Stimulated activated CD8-positive, alpha-beta memory T cell treated with anti-CD3 and anti-CD28 coated beads, Interleukin-2, amount 100 ng/mL, for 48 hours (primary cell): ENCODE measurements at regions not wholly inside any gene's neighbourhood (a gene's known extent, or its start where the extent isn't known, plus 50 kb on each side); places are given as distances from the start of the nearest gene placed in this dataset.

ENCODE experiments used
- DNase-seq, 2 donors: peaks; one replicate each; pipeline ENCODE4 v3.0.0-alpha.2; 2020; ENCODE audit warnings: low read depth in 2 of 2

GRCh38 chr16:86117235-86117634 lies 218.3 kb downstream of the IRF8 start:
- DNase-seq = no peak

GRCh38 chr16:86117756-86118155 lies 218.8 kb downstream of the IRF8 start:
- DNase-seq = no peak

DNA sequence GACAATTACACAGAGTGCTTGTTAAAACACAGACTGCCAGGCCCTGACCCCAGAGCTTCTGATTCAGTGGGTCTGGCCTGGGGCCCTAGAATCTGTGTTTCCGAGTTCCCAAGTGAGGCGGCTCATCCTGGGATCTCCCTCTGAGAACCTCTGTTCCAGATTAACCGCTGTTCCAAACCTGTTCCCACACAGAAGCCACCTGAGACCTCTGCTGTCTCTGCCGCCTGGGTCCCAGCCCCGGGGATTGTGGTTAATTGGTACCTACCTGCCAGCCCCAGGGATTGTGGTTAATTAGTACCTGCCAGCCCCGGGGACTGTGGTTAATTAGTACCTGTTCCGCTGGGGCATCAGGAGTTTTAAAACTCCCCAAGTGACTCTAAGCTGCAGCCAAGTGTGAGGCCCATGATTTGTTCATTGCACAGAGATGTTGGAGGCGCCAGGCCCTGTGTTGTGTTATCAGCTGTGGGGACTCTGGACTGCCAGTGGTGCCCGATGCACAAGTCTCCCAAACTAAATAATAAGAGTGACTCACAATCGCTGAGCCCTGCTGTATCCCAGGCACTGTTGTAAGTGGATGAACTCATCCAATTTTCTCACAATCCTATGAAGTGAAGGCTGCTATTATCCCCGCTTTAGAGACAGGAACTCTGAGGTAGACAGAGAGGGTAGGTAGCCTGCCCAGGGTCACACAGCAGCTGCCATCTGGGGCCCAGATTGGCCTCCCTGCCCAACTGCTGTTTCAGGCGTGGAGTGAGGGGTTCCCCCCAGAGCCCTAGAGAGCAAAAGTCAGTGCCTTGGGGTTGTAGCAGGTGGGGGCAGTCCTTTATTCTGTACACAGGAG lies 219.7 kb downstream of the IRF8 start:
- DNase-seq = no peak

DNA sequence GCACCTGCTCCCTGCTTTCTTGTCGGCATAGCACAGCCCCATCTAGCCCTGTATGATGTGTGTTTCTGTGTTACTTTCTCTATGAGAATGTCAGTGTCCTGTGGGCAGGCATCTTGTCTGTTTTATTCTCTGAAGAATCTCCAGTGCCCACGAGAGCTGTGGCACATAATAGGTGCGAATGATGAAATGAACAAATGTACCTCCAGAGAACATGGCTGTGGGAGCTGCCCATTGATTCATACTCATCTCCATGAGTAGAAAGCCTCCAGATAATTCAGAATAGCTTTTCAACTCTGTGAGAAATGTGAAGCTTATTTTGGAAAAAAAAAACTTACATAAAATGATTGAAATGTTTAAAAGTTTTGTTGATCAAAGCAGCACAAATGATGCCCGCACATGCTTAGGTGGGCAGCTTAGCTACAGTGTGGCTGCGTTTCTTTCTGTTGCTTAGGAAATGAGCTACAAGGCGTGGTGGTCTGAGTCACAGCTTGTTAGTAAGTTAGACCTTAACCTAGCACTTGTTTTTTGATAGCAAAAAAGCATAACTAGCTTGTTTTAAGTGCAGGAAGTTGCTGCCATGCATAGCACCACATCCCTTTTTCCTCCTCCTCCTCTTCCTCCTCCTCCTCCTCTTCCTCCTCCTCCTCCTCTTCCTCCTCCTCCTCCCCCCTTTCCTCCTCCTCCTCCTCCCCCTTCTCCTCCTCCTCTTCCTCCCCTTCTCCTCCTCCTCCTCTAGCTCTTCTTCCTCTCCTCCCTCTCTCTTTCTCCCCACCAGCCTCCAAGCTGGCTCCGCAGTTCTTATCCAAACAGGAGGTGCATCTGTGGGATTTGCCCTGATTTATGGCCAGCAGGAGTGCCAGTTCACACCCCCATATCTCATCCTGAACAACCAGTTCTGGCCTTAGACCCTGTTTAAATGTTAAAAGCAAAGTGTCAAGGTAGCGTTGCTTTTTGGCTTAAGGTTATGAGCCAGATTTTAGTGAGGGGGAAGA lies 221.5 kb downstream of the IRF8 start:
- DNase-seq = no peak

DNA sequence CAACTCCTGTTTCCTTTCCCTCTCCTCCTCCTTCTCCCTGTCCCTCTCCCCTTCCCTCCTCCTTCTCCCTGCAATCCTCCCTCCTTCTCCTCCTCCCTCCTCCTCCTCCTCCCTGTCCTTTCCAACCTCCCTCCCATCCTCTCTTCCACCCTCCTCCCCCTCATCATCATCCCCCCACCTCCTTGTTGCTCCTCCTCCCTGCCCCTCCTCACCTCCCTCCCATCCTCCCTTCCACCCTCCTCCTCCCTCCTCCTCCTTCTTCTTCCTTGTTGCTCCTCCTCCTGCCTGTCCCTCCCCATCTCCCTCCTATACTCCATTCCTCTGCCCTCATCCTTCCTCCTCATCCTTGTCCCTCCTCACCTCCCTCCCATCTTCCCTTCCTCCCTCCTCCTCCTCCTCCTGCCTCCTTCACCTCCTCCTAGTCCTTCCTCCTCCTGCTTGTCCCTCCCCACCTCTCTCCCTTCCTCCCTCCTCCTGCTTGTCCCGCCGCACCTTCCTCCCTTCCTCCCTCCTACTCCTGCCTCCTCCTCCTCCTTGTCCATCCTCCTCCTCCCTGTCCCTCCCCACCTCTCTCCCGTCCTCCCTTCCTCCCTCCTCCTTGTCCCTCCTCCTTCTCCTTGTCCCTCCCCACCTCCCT lies 222.5 kb downstream of the IRF8 start:
- no peak for DNase-seq

DNA sequence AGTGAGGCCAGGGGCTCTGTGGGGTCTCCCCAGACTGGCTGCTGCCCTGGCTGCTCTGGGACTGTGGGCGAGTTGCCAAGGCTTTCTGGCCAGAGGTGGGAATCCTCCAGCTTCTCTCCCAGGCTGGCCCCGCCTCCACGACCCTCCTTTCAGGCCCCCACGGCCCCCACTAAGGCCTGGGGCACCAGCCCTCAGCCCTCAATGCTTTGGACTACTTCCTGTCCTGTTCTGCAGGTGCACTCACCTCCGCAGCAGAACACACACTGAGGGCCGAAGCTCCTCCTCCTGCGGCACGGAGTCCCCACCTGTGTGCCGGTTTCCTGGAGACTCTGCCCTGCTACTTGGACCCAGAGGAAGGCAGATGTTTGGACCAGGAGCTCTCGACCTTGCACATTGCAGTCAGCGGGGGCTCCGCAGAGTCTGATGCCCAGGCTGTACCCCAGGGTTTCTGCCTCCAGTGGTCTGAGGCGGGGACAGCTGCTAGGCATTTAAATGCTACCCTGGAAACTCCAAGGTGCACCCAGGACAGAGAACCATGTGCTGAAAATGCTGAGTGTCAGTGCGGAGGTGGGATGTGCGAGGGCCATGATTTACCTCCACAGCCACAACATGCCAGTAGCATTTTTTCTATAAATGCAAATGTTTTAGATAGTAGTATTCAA lies 223.8 kb downstream of the IRF8 start:
- DNase-seq = no peak

GRCh38 chr16:86124321-86124720 lies 225.4 kb downstream of the IRF8 start:
- DNase-seq = no peak

- DNase-seq = no peak
Observed at GRCh38 chr16:86126891-86127290, 227.9 kb downstream of the IRF8 start.

DNA sequence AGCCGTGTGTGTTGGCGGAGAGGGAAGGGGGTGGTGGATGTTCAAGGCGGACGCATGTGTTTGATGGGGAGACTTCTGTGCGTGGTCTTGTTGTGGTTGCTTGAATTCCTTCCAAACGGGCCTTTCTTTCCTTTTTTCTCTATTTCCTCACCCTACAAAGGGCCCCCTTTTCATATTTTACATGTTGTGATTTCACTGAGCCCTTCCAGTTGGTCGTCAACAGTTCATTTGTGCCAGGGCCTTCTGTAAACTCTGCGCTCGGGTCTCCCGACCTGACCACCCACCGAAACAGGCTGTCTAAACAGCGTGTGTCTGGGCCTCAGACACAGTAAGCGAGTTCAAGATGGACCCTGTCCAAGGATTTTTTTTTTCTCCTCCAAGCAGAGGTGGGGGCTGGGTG lies 228.4 kb downstream of the IRF8 start:
- DNase-seq = no peak

- no peak for DNase-seq
Observed at GRCh38 chr16:86128246-86128645, 229.3 kb downstream of the IRF8 start.

- no peak for DNase-seq
Observed at GRCh38 chr16:86129541-86129940, 230.6 kb downstream of the IRF8 start.

GRCh38 chr16:86133377-86133776 lies 234.4 kb downstream of the IRF8 start:
- DNase-seq = no peak

DNA sequence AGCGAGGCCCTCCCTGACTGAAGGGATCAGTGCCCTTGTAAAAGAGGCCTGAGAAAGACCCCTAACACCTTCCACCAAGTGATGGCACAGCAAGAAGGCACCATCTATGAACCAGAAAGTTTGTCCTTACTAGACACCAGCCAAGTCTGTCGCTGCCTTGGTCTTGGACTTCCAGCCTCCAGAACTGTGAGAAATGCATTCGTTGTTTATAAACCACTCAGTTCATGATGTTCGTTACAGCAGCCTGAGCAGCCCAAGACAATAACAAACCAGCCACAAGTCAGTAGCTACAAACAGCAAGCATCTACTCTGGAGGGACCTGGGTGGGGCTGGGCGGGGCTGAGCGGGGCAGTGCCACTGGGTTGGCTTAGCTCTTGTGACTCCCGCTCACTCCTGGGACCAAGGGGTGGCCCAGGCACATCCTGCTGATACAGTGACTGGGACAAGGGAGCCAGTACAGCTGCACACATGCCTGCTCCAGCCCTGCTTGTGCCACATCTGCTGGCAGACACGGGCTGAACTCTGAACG lies 234.9 kb downstream of the IRF8 start:
- no peak for DNase-seq

GRCh38 chr16:86134802-86135461 lies 236.0 kb downstream of the IRF8 start:
- no peak for DNase-seq

- no peak for DNase-seq
Observed at GRCh38 chr16:86137359-86137758, 238.4 kb downstream of the IRF8 start.

GRCh38 chr16:86138121-86139085 lies 239.4 kb downstream of the IRF8 start:
- DNase-seq = no peak

GRCh38 chr16:86142801-86143236 lies 243.9 kb downstream of the IRF8 start:
- DNase-seq = no peak

GRCh38 chr16:86143666-86144065 lies 244.7 kb downstream of the IRF8 start:
- DNase-seq = no peak

GRCh38 chr16:86145669-86146068 lies 246.7 kb downstream of the IRF8 start:
- DNase-seq = no peak
